ENCODE measurements at regions not wholly inside any gene's neighbourhood (a gene's known extent, or its start where the extent isn't known, plus 50 kb on each side); places are given as distances from the start of the nearest gene placed in this dataset.
A peak's percentile ranks its signal among the peaks of the same experiment; 100 is the strongest.

GRCh38 chr9:87792831-87793288 is 66.9 kb downstream of the CTSL start (continued):
- TF ChIP-seq PREB (CRISPR knock-in tag; IDR thresholded peaks at IDR 0.05) (no peak), MYBL2 (IDR thresholded peaks at IDR 0.05; ENCODE audit: low read depth) (no peak; the same call in 1 of the 2 replicates), MYBL2 (CRISPR knock-in tag; IDR thresholded peaks at IDR 0.05; ENCODE audit: borderline replicate concordance) (no peak), CLOCK (CRISPR knock-in tag; IDR thresholded peaks at IDR 0.05; ENCODE audit: borderline replicate concordance) (no peak), ZNF518B (CRISPR knock-in tag; IDR thresholded peaks at IDR 0.05) (no peak), HDAC8 (tag; IDR thresholded peaks at IDR 0.05) (0 out of 2 replicates have a peak, but pooled peaks have one; percentile 31), CBX3 (IDR thresholded peaks at IDR 0.05; ENCODE audit: borderline replicate concordance in 1 of 2, low read length in 2 of 2) (no peak; a peak in 1 of 3 replicates), POLR2A (conservative IDR thresholded peaks at IDR 0.05) (peak; percentile 77), NR2C1 (IDR thresholded peaks at IDR 0.05) (peak; percentile 59; the same call in 1 of the 2 replicates), NR2C1 (tag; IDR thresholded peaks at IDR 0.05) (peak; percentile 75; the same call in 1 of the 2 replicates), TEAD1 (CRISPR knock-in tag; IDR thresholded peaks at IDR 0.05) (0 out of 4 replicates have a peak, but pooled peaks of 1 of the 2 experiments have one; percentile 52), BRCA1 (IDR thresholded peaks at IDR 0.05) (no peak), BRCA1 (CRISPR knock-in tag; IDR thresholded peaks at IDR 0.05) (no peak), CCNT2 (IDR thresholded peaks at IDR 0.05; ENCODE audit: borderline replicate concordance, extremely low read depth, insufficient read length, low read depth, low read length) (peak; percentile 27), MTA3 (IDR thresholded peaks at IDR 0.05; ENCODE audit: borderline replicate concordance) (0 out of 2 replicates have a peak, but pooled peaks have one; percentile 57), SIRT6 (IDR thresholded peaks at IDR 0.05; ENCODE audit: low read depth, low read length) (no peak)
- TF ChIP-seq, protein P1, sequence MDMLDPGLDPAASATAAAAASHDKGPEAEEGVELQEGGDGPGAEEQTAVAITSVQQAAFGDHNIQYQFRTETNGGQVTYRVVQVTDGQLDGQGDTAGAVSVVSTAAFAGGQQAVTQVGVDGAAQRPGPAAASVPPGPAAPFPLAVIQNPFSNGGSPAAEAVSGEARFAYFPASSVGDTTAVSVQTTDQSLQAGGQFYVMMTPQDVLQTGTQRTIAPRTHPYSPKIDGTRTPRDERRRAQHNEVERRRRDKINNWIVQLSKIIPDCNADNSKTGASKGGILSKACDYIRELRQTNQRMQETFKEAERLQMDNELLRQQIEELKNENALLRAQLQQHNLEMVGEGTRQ (CRISPR knock-in tag; IDR thresholded peaks at IDR 0.05), result peak; percentile 47; the same call in 1 of the 2 replicates
- TF ChIP-seq, protein P2, sequence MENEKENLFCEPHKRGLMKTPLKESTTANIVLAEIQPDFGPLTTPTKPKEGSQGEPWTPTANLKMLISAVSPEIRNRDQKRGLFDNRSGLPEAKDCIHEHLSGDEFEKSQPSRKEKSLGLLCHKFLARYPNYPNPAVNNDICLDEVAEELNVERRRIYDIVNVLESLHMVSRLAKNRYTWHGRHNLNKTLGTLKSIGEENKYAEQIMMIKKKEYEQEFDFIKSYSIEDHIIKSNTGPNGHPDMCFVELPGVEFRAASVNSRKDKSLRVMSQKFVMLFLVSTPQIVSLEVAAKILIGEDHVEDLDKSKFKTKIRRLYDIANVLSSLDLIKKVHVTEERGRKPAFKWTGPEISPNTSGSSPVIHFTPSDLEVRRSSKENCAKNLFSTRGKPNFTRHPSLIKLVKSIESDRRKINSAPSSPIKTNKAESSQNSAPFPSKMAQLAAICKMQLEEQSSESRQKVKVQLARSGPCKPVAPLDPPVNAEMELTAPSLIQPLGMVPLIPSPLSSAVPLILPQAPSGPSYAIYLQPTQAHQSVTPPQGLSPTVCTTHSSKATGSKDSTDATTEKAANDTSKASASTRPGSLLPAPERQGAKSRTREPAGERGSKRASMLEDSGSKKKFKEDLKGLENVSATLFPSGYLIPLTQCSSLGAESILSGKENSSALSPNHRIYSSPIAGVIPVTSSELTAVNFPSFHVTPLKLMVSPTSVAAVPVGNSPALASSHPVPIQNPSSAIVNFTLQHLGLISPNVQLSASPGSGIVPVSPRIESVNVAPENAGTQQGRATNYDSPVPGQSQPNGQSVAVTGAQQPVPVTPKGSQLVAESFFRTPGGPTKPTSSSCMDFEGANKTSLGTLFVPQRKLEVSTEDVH (IDR thresholded peaks at IDR 0.05; ENCODE audit: low read depth, partially characterized antibody), result no peak
